A673 (cell line): ENCODE measurements at regions not wholly inside any gene's neighbourhood (a gene's known extent, or its start where the extent isn't known, plus 50 kb on each side); places are given as distances from the start of the nearest gene placed in this dataset.

Experiments used
- BruUV-seq: library from RNA; stranded (reverse); fragments of 400-500 nt; replicated peaks from 2 replicates; lab custom pipeline; 2021; lab: Mats Ljungman, UMichigan
- CTCF ChIA-PET: fragments of 300-600 bp; sonication (Branson Sonifier 250); formaldehyde crosslinking; loops from one replicate; lab custom pipeline; 2022; ENCODE audit warnings: antibody characterized with exemption; lab: Charles Lee
- POLR2A ChIA-PET: fragments of 300-600 bp; sonication (Branson Sonifier 250); formaldehyde crosslinking; loops from one replicate; lab custom pipeline; 2022; ENCODE audit warnings: antibody characterized with exemption; ENCODE audit not compliant: low non-redundant PET; lab: Charles Lee
- DNase-seq: peaks from one replicate; pipeline ENCODE4 v3.0.0-alpha.2; 2015; ENCODE audit warnings: low spot score
- H3K27ac ChIP-seq: fragments of 200-600 bp; sonication (generic); 2 replicates; pipeline ENCODE4 v1.5.1; 2016; ENCODE audit warnings: mixed run types, low read depth, mild to moderate bottlenecking, mixed read lengths, antibody characterized with exemption, low read length; ENCODE audit not compliant: poor library complexity, severe bottlenecking
- H3K27me3 ChIP-seq: fragments of 200-600 bp; sonication (generic); replicated peaks from 2 replicates; pipeline ENCODE4 v1.6.1; 2017; ENCODE audit warnings: mixed run types, low read depth, mild to moderate bottlenecking, mixed read lengths, antibody characterized with exemption, low read length; ENCODE audit not compliant: insufficient read depth, poor library complexity
- H3K36me3 ChIP-seq: fragments of 200-600 bp; sonication (generic); 2 replicates; pipeline ENCODE4 v1.6.1; 2016; ENCODE audit warnings: mixed run types, mild to moderate bottlenecking, mixed read lengths, antibody characterized with exemption, low read length; ENCODE audit not compliant: insufficient read depth, poor library complexity, severe bottlenecking
- H3K4me1 ChIP-seq: fragments of 200-600 bp; sonication (generic); 2 replicates; pipeline ENCODE4 v1.6.1; 2017; ENCODE audit warnings: mixed run types, mild to moderate bottlenecking, mixed read lengths, antibody characterized with exemption, low read length; ENCODE audit not compliant: insufficient read depth, poor library complexity, severe bottlenecking
- H3K4me3 ChIP-seq: fragments of 200-600 bp; sonication (generic); 2 replicates; pipeline ENCODE4 v1.5.1; 2016; ENCODE audit warnings: low read depth, mixed run types, mild to moderate bottlenecking, mixed read lengths, low read length; ENCODE audit not compliant: poor library complexity, severe bottlenecking
- H3K9me3 ChIP-seq: fragments of 200-600 bp; sonication (generic); 2 replicates; pipeline ENCODE4 v1.6.1; 2016; ENCODE audit warnings: mixed run types, low read depth, mild to moderate bottlenecking, mixed read lengths, antibody characterized with exemption, low read length; ENCODE audit not compliant: poor library complexity, severe bottlenecking
- EZH2 ChIP-seq: fragments of 200-600 bp; sonication (generic); IDR thresholded peaks from 2 replicates; pipeline ENCODE4 v1.6.1; 2017; ENCODE audit warnings: borderline replicate concordance, low read depth, mild to moderate bottlenecking, mixed read lengths, antibody characterized with exemption, low read length; ENCODE audit not compliant: poor library complexity, severe bottlenecking
- intact Hi-C: fragments of 100-400 bp; cut with micrococcal nuclease; formaldehyde crosslinking; loops from one replicate; pipeline ENCODE4 v1.10.0; 2022; ENCODE audit not compliant: unreplicated experiment
- TF ChIP-seq, protein P1 (sequence below): fragments of 300-800, 200-600 bp; sonication (generic); conservative IDR thresholded peaks from 2 replicates; pipeline ENCODE4 v1.5.1; 2017; ENCODE audit warnings: low read depth, mild to moderate bottlenecking, antibody characterized with exemption, low read length, moderate library complexity, mixed read lengths

DNA sequence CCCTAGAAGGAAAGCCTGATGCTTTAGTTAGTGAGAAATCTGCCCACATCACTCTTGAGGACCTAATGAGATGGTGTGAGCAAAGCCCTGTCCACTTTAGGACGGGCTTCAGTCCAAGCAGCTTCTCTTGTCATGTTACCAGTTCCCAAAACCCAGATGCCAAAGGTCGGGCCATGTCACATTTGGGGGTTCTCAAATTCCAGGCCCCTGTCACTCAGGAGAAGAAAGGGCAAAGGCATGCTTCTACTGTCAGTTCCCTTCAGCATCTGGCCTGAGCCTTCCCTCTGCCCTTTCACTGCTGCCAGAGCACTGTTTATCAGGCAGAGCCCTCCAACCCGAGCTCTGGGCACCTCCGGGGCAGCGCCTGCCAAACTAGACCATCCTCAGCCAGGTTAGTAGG is 556.0 kb downstream of the BNC2 start:
- Histone ChIP-seq H3K4me3 (no peak overlapping the region), H3K27ac (no peak overlapping the region), H3K36me3 (no peaks in the 10 kb centered on the region), H3K27me3 (no peaks in the 10 kb centered on the region), H3K9me3 (no peaks in the 10 kb centered on the region), H3K4me1 (no peaks in the 10 kb centered on the region)
- BruUV-seq: no TSS peak
- ChIA-PET CTCF (no interaction called here), POLR2A (no interaction called here)
- TF ChIP-seq, protein P1, sequence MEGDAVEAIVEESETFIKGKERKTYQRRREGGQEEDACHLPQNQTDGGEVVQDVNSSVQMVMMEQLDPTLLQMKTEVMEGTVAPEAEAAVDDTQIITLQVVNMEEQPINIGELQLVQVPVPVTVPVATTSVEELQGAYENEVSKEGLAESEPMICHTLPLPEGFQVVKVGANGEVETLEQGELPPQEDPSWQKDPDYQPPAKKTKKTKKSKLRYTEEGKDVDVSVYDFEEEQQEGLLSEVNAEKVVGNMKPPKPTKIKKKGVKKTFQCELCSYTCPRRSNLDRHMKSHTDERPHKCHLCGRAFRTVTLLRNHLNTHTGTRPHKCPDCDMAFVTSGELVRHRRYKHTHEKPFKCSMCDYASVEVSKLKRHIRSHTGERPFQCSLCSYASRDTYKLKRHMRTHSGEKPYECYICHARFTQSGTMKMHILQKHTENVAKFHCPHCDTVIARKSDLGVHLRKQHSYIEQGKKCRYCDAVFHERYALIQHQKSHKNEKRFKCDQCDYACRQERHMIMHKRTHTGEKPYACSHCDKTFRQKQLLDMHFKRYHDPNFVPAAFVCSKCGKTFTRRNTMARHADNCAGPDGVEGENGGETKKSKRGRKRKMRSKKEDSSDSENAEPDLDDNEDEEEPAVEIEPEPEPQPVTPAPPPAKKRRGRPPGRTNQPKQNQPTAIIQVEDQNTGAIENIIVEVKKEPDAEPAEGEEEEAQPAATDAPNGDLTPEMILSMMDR: no peak
- no peak for TF ChIP-seq EZH2
- no peak for DNase-seq
- intact Hi-C loops: no loop called here

DNA sequence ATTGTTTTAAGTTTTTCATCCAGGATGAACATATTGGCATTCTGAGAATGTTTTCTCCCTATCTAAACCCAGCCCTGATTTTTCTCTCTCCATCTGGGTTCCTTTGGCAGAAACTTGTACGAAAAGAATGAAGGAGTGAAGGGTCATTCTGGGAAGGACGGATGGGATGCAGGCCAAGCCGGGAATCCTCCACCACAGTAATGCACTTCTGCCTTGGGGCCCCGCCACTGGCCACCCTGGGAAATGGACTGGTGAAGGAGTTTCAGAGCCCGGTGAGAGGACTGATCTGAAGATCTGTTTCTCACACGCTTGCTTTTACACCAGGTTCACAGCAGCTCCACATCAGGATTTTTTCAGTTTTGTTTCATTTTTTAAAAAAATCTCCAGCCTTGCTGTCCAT is 554.8 kb downstream of the BNC2 start:
- Histone ChIP-seq H3K4me3 (no peak overlapping the region), H3K4me1 (no peaks in the 10 kb centered on the region), H3K27ac (no peak overlapping the region), H3K36me3 (no peaks in the 10 kb centered on the region), H3K27me3 (no peaks in the 10 kb centered on the region), H3K9me3 (no peaks in the 10 kb centered on the region)
- no peak for DNase-seq
- ChIA-PET CTCF (no interaction called here), POLR2A (no interaction called here)
- TF ChIP-seq, protein P1: no peak
- intact Hi-C loops: no loop called here
- no TSS peak for BruUV-seq

DNA sequence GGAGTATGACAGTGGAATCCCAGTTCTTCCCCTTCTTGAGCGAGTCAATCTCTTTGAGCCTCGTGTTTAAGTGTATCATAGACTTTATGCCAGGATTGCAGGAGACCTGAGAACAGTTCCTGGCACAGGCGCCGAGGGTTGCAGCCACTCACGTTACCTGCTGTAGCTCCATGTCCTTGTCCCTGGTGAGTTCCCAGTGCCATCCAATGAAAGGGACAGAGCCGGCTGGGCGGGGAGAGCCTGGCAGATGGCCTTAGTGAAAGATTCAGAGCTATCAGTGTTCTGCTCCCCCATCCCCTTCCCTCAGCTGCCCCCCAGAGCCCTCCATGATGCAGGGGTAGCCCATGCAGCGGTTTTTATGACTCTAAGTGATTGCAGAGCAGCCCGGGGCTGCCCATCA is 554.0 kb downstream of the BNC2 start:
- CTCF ChIA-PET: no interaction called here
- BruUV-seq: no TSS peak

More for the DNA sequence above, 554.0 kb downstream of the BNC2 start:
- H3K27ac ChIP-seq: no peak overlapping the region
- no peak overlapping the region for H3K4me3 ChIP-seq
- no peaks in the 10 kb centered on the region for H3K4me1 ChIP-seq
- H3K27me3 ChIP-seq: no peaks in the 10 kb centered on the region
- H3K36me3 ChIP-seq: no peaks in the 10 kb centered on the region
- no peak for TF ChIP-seq EZH2
- TF ChIP-seq, protein P1: no peak
- intact Hi-C loops: no loop called here
- POLR2A ChIA-PET: no interaction called here
- no peaks in the 10 kb centered on the region for H3K9me3 ChIP-seq
- DNase-seq: no peak
